Cardiac muscle cell (in vitro differentiated cells and primary cell): ENCODE measurements at regions not wholly inside any gene's neighbourhood (a gene's known extent, or its start where the extent isn't known, plus 50 kb on each side); places are given as distances from the start of the nearest gene placed in this dataset.

Source experiments
- DNase-seq, 2 donors: peaks; one replicate each; pipeline versions ENCODE4 v3.0.0 to v3.0.0-alpha.2; 2010 to 2017; ENCODE audit warnings: low read depth in 1 of 2, low spot score in 1 of 2
- H3K27ac ChIP-seq: fragments of 200-600 bp; sonication (generic); 2 replicates; pipeline ENCODE4 v1.5.1; 2016
- H3K27me3 ChIP-seq: fragments of 200-600 bp; sonication (generic); 2 replicates; pipeline ENCODE4 v1.6.0; 2016; ENCODE audit warnings: control low read depth
- H3K36me3 ChIP-seq: fragments of 200-600 bp; sonication (generic); 2 replicates; pipeline ENCODE4 v1.5.1; 2016; ENCODE audit warnings: control low read depth
- H3K4me1 ChIP-seq: fragments of 200-600 bp; sonication (generic); 2 replicates; pipeline ENCODE4 v1.8.1; 2017; ENCODE audit warnings: low read depth, mild to moderate bottlenecking, mixed run types
- H3K4me3 ChIP-seq: fragments of 200-600 bp; sonication (generic); 2 replicates; pipeline ENCODE4 v1.5.1; 2016; ENCODE audit warnings: mild to moderate bottlenecking
- H3K9me3 ChIP-seq: fragments of 200-600 bp; sonication (generic); 2 replicates; pipeline ENCODE4 v1.5.1; 2017; ENCODE audit warnings: low read depth, mild to moderate bottlenecking, control low read depth
- CTCF ChIP-seq: IDR thresholded peaks from 2 replicates; pipeline ENCODE4 v1.5.1; 2012; ENCODE audit warnings: low read depth, mild to moderate bottlenecking, low read length

GRCh38 chr1:81029266-81029665 is 771.5 kb upstream of the ADGRL2 start:
- Histone ChIP-seq H3K4me1 (peaks cover 7% of the 10 kb centered on the region), H3K4me3 (no peak overlapping the region), H3K27ac (no peak overlapping the region), H3K36me3 (no peaks in the 10 kb centered on the region), H3K9me3 (no peaks in the 10 kb centered on the region), H3K27me3 (no peaks in the 10 kb centered on the region)
- DNase-seq = peak in 1 of 2 donors; percentile 35
- no peak for TF ChIP-seq CTCF

- H3K4me3 ChIP-seq = no peak overlapping the region
- DNase-seq = no peak
- no peaks in the 10 kb centered on the region for H3K9me3 ChIP-seq
- H3K27ac ChIP-seq = no peak overlapping the region
- H3K36me3 ChIP-seq = no peaks in the 10 kb centered on the region
- H3K4me1 ChIP-seq = no peaks in the 10 kb centered on the region
- no peaks in the 10 kb centered on the region for H3K27me3 ChIP-seq
- TF ChIP-seq CTCF = no peak
Observed at GRCh38 chr1:81023187-81023724, 777.5 kb upstream of the ADGRL2 start.

- Histone ChIP-seq H3K4me1 (no peaks in the 10 kb centered on the region), H3K36me3 (no peaks in the 10 kb centered on the region), H3K9me3 (no peaks in the 10 kb centered on the region), H3K27me3 (no peaks in the 10 kb centered on the region), H3K4me3 (no peak overlapping the region), H3K27ac (no peak overlapping the region)
- DNase-seq = peak in 1 of 2 donors; percentile 56
- peak; percentile 38 for TF ChIP-seq CTCF
Observed at GRCh38 chr1:81021134-81021533, 779.6 kb upstream of the ADGRL2 start.

- H3K4me1 ChIP-seq = no peaks in the 10 kb centered on the region
- no peaks in the 10 kb centered on the region for H3K27me3 ChIP-seq
- TF ChIP-seq CTCF = no peak
- H3K27ac ChIP-seq = no peak overlapping the region
- H3K9me3 ChIP-seq = no peaks in the 10 kb centered on the region
- H3K36me3 ChIP-seq = no peaks in the 10 kb centered on the region
- no peak for DNase-seq
- H3K4me3 ChIP-seq = no peak overlapping the region
Observed at GRCh38 chr1:81020506-81020905, 780.2 kb upstream of the ADGRL2 start.

GRCh38 chr1:81010126-81010525 is 790.6 kb upstream of the ADGRL2 start:
- no peaks in the 10 kb centered on the region for H3K36me3 ChIP-seq
- no peak overlapping the region for H3K4me3 ChIP-seq
- H3K27ac ChIP-seq = no peak overlapping the region
- DNase-seq = no peak
- no peaks in the 10 kb centered on the region for H3K9me3 ChIP-seq
- no peaks in the 10 kb centered on the region for H3K4me1 ChIP-seq
- H3K27me3 ChIP-seq = no peaks in the 10 kb centered on the region
- TF ChIP-seq CTCF = no peak

GRCh38 chr1:81008293-81008692 is 792.4 kb upstream of the ADGRL2 start:
- Histone ChIP-seq H3K4me1 (no peaks in the 10 kb centered on the region), H3K27ac (no peak overlapping the region), H3K9me3 (no peaks in the 10 kb centered on the region), H3K4me3 (no peak overlapping the region), H3K36me3 (no peaks in the 10 kb centered on the region), H3K27me3 (no peaks in the 10 kb centered on the region)
- no peak for DNase-seq
- no peak for TF ChIP-seq CTCF
